GM19324 (cell line): ENCODE measurements at regions not wholly inside any gene's neighbourhood (a gene's known extent, or its start where the extent isn't known, plus 50 kb on each side); places are given as distances from the start of the nearest gene placed in this dataset.
"Not testable (repeated sequence)": the region's sequence is repeated elsewhere in the genome, so short reads cannot be mapped to it uniquely, and the experiment has no call there.

Experiments
- ATAC-seq: cut with Tn5 transposase; IDR thresholded peaks from one replicate; pipeline ENCODE4 v1.9.1; 2021; ENCODE audit warnings: mild to moderate bottlenecking, moderate library complexity; ENCODE audit not compliant: unreplicated experiment, low FRiP score

GRCh38 chr10:43926371-43926770 lies 277.7 kb upstream of the ZNF32 start:
- no peak for ATAC-seq

- no peak for ATAC-seq
Observed at GRCh38 chr10:43925793-43926192, 277.1 kb upstream of the ZNF32 start.

- no peak for ATAC-seq
Observed at GRCh38 chr10:43923328-43923727, 274.6 kb upstream of the ZNF32 start.

- ATAC-seq = no peak
Observed at GRCh38 chr10:43922335-43923280, 273.9 kb upstream of the ZNF32 start.

- ATAC-seq = no peak
Observed at GRCh38 chr10:43921881-43922280, 273.2 kb upstream of the ZNF32 start.

GRCh38 chr10:43921478-43921877 lies 272.8 kb upstream of the ZNF32 start:
- no peak for ATAC-seq

GRCh38 chr10:43920236-43920758 lies 271.6 kb upstream of the ZNF32 start:
- ATAC-seq = not testable (repeated sequence)

- ATAC-seq = no peak
Observed at GRCh38 chr10:43913676-43914235, 265.1 kb upstream of the ZNF32 start.

- ATAC-seq = no peak
Observed at GRCh38 chr10:43912469-43912868, 263.8 kb upstream of the ZNF32 start.

GRCh38 chr10:43906490-43906889 lies 257.8 kb upstream of the ZNF32 start:
- ATAC-seq = no peak

GRCh38 chr10:43905512-43906236 lies 257.0 kb upstream of the ZNF32 start:
- no peak for ATAC-seq

GRCh38 chr10:43904844-43905243 lies 256.2 kb upstream of the ZNF32 start:
- ATAC-seq = no peak

- no peak for ATAC-seq
Observed at GRCh38 chr10:43904301-43904700, 255.6 kb upstream of the ZNF32 start.

GRCh38 chr10:43903451-43903850 lies 254.8 kb upstream of the ZNF32 start:
- no peak for ATAC-seq

- no peak for ATAC-seq
Observed at GRCh38 chr10:43902842-43903241, 254.2 kb upstream of the ZNF32 start.

- ATAC-seq = no peak
Observed at GRCh38 chr10:43901744-43902504, 253.2 kb upstream of the ZNF32 start.

- ATAC-seq = no peak
Observed at GRCh38 chr10:43901302-43901701, 252.6 kb upstream of the ZNF32 start.

- ATAC-seq = no peak
Observed at GRCh38 chr10:43900571-43900970, 251.9 kb upstream of the ZNF32 start.

- ATAC-seq = no peak
Observed at GRCh38 chr10:43899224-43899959, 250.7 kb upstream of the ZNF32 start.

GRCh38 chr10:43898592-43898991 lies 249.9 kb upstream of the ZNF32 start:
- no peak for ATAC-seq
